Tibial artery (tissue), 4 donors: ENCODE measurements at regions not wholly inside any gene's neighbourhood (a gene's known extent, or its start where the extent isn't known, plus 50 kb on each side); places are given as distances from the start of the nearest gene placed in this dataset.

Experiments used
- DNase-seq, 2 donors: peaks; one replicate each; pipeline ENCODE4 v3.0.0-alpha.2; 2019
- H3K27ac ChIP-seq, 2 donors: fragments of 200-600 bp; sonication (generic) in 1 of 2; 1 replicate in 1 of 2; 2 replicates in 1 of 2; pipeline ENCODE4 v1.5.1; 2018 to 2019; ENCODE audit warnings: mild to moderate bottlenecking in 1 of 2
- H3K27me3 ChIP-seq, 2 donors: fragments of 200-600 bp; sonication (generic) in 1 of 2; one replicate each; pipeline versions ENCODE4 v1.5.1 to v1.6.0; 2016 to 2019
- H3K36me3 ChIP-seq, 3 donors: fragments of 200-600 bp; sonication (generic) in 2 of 3; one replicate each; pipeline ENCODE4 v1.5.1; 2016 to 2019; ENCODE audit warnings: mild to moderate bottlenecking in 2 of 3
- H3K4me1 ChIP-seq, 4 donors: fragments of 200-600 bp; sonication (generic) in 2 of 4; 1 replicate in 3 of 4; 2 replicates in 1 of 4; pipeline ENCODE4 v1.5.1; 2016 to 2019
- H3K4me3 ChIP-seq, 2 donors: fragments of 200-600 bp; sonication (generic) in 1 of 2; 1 replicate in 1 of 2; 2 replicates in 1 of 2; pipeline ENCODE4 v1.5.1; 2018 to 2019; ENCODE audit warnings: mild to moderate bottlenecking in 2 of 2
- H3K9me3 ChIP-seq, 3 donors: fragments of 200-600 bp; sonication (generic) in 1 of 3; one replicate each; pipeline ENCODE4 v1.5.1; 2016 to 2019
- intact Hi-C: fragments of 100-400 bp; cut with DNase I; formaldehyde crosslinking; loops from one replicate; pipeline ENCODE4 v1.15.0; 2023; ENCODE audit warnings: low total_unique reads
- TF ChIP-seq, protein P1 (sequence below), 2 experiments: fragments of 200-600 bp in 1 of 2; fragments of 450-650 bp in 1 of 2; IDR thresholded peaks; one replicate each; pipeline ENCODE4 v1.5.1; 2017 to 2019; ENCODE audit warnings: antibody characterized with exemption in 2 of 2, mild to moderate bottlenecking in 1 of 2, moderate library complexity in 1 of 2

DNA sequence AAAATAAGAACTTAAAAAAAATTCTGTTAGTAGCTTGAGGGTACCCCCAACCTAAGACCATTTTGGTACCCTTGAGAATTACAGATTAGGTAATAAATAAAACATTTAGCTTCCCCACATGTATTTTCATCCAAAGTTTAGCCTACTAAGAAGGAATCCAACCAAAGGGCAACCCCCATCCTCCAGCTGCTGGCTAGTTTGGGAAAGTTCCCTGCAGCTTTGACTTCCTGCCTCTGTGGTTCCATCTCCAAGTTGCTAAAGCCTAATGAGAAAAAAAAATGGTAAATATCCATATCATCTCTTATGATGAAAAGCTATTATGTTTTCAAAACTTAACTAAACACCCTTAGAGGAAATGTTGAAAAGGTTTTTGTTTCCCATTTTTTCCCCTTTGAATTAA, 547.2 kb downstream of the ANKRD7 start:
- TF ChIP-seq, protein P1, sequence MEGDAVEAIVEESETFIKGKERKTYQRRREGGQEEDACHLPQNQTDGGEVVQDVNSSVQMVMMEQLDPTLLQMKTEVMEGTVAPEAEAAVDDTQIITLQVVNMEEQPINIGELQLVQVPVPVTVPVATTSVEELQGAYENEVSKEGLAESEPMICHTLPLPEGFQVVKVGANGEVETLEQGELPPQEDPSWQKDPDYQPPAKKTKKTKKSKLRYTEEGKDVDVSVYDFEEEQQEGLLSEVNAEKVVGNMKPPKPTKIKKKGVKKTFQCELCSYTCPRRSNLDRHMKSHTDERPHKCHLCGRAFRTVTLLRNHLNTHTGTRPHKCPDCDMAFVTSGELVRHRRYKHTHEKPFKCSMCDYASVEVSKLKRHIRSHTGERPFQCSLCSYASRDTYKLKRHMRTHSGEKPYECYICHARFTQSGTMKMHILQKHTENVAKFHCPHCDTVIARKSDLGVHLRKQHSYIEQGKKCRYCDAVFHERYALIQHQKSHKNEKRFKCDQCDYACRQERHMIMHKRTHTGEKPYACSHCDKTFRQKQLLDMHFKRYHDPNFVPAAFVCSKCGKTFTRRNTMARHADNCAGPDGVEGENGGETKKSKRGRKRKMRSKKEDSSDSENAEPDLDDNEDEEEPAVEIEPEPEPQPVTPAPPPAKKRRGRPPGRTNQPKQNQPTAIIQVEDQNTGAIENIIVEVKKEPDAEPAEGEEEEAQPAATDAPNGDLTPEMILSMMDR (IDR thresholded peaks at IDR 0.05), result no peak
- DNase-seq, result no peak
- no peaks in the 10 kb centered on the region for H3K36me3 ChIP-seq
- H3K4me3 ChIP-seq, result no peak overlapping the region
- no peaks in the 10 kb centered on the region for H3K9me3 ChIP-seq
- no peaks in the 10 kb centered on the region for H3K27me3 ChIP-seq
- intact Hi-C loops, result no loop called here
- no peaks in the 10 kb centered on the region for H3K4me1 ChIP-seq
- no peak overlapping the region for H3K27ac ChIP-seq

DNA sequence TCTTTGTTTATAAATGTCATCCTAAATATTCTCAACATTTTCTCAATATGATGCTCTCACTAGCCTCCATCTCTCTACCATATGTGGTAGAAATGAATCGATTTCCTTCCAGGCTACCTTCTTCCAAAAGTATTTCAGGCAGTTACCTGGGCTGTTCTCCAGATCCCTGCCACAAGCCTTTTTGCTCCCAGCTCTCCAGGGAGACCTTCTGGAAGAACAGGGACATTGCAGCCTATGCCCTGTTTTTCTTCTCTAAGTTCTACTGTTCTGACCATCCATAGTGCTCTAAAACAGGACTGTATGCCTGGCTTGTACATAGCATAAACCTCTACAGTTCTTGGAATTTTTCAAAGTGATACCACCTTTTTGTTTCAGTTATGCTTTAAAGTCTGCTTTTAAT, 552.8 kb downstream of the ANKRD7 start:
- TF ChIP-seq, protein P1 (IDR thresholded peaks at IDR 0.05), result no peak
- no peaks in the 10 kb centered on the region for H3K27me3 ChIP-seq
- no peaks in the 10 kb centered on the region for H3K4me1 ChIP-seq
- H3K27ac ChIP-seq, result no peak overlapping the region
- intact Hi-C loops, result no loop called here
- no peaks in the 10 kb centered on the region for H3K9me3 ChIP-seq
- H3K4me3 ChIP-seq, result no peak overlapping the region
- no peaks in the 10 kb centered on the region for H3K36me3 ChIP-seq
- no peak for DNase-seq

DNA sequence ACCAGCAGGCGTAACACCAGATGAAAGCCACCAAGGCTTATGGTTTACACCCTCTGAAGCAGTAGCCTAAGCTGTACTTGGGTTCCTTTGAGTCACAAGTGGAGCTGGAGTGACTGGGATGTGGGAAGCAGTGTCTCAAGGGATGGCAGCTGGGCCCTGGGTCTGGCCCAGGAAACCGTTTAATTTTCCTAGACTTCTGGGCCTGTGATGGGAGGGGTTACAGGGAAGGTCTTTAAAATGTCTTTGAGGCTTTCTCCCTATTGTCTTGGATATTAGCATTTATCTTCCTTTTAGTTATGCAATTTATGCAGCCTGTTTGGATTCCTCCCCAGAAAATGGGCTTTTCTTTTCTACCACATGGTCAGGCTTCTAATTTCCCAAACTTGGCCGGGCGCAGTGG, 568.2 kb downstream of the ANKRD7 start:
- DNase-seq, result no peak
- Histone ChIP-seq H3K4me3 (no peak overlapping the region), H3K36me3 (no peaks in the 10 kb centered on the region), H3K27ac (no peak overlapping the region), H3K9me3 (no peaks in the 10 kb centered on the region), H3K4me1 (peaks cover 0 to 10% (median 0%) of the 10 kb centered on the region in 4 donors), H3K27me3 (no peaks in the 10 kb centered on the region)
- TF ChIP-seq, protein P1 (IDR thresholded peaks at IDR 0.05), result no peak
- intact Hi-C loops, result no loop called here

DNA sequence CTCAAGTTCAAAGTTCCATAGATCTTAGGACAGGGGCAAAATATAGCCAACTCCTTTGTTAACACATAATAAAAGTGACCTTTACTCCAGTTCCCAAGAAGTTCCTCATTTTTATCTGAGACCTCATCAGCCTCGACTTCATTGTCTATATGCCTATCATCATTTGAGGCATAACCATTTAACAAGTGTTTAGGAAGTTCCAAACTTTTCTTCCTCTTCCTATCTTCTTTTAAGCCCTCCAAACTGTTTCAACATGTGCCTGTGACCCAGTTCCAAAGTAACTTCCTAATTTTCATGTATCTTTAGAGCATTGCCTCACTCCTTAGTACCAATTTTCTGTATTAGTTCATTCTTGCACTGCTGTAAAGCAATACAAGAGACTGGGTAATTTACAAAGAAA, 569.1 kb downstream of the ANKRD7 start:
- no peak for DNase-seq
- Histone ChIP-seq H3K4me3 (no peak overlapping the region), H3K4me1 (peaks cover 0 to 10% (median 0%) of the 10 kb centered on the region in 4 donors), H3K9me3 (no peaks in the 10 kb centered on the region), H3K36me3 (no peaks in the 10 kb centered on the region), H3K27ac (no peak overlapping the region), H3K27me3 (no peaks in the 10 kb centered on the region)
- intact Hi-C loops, result no loop called here
- TF ChIP-seq, protein P1 (IDR thresholded peaks at IDR 0.05), result no peak

DNA sequence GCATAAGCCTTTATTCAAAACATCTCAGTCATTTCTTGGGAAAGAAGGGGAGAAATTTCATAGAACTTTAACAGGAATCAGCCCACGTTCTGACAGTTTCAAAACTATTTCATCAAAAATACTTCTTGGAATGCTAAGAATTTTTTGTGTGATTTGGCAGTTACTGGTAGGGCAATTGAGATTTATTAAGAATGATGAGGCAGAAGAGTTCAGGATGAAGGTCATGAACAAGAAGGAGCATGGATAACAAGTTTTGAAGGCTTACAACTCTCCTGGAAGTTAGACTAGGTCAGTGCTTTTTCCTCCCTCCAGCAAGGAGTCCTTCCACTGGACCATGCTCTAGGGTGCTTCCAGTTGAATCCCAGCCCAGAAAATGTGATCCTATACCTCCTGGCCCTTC, 569.9 kb downstream of the ANKRD7 start:
- DNase-seq, result no peak
- intact Hi-C loops, result no loop called here
- no peak overlapping the region for H3K27ac ChIP-seq
- no peaks in the 10 kb centered on the region for H3K36me3 ChIP-seq
- H3K9me3 ChIP-seq, result no peaks in the 10 kb centered on the region
- TF ChIP-seq, protein P1 (IDR thresholded peaks at IDR 0.05), result no peak
- no peaks in the 10 kb centered on the region for H3K27me3 ChIP-seq
- peaks cover 0 to 10% (median 0%) of the 10 kb centered on the region in 4 donors for H3K4me1 ChIP-seq
- H3K4me3 ChIP-seq, result no peak overlapping the region

DNA sequence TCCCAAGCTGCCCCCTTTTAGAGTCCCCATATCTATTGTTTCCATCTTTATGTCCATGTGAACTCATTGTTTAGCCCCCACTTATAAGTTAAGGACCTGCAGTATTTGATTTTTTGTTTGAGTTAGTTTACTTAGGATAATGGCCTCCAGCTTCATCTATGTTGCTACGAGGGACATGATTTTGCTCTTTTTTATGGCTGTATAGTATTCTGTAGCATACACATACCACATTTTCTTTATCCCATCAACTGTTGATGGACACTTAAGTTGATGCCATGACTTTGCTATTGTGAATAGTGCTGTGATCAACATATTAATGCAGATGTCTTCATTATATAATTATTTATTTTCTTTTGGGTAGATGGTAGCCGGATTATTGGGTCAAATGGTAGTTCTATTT, 576.9 kb downstream of the ANKRD7 start:
- Histone ChIP-seq H3K27ac (no peak overlapping the region), H3K27me3 (no peaks in the 10 kb centered on the region), H3K36me3 (no peaks in the 10 kb centered on the region), H3K4me1 (no peaks in the 10 kb centered on the region), H3K4me3 (no peak overlapping the region), H3K9me3 (no peaks in the 10 kb centered on the region)
- intact Hi-C loops, result no loop called here
- TF ChIP-seq, protein P1 (IDR thresholded peaks at IDR 0.05), result no peak
- no peak for DNase-seq
